ENCODE measurements at regions not wholly inside any gene's neighbourhood (a gene's known extent, or its start where the extent isn't known, plus 50 kb on each side); places are given as distances from the start of the nearest gene placed in this dataset.

DNA sequence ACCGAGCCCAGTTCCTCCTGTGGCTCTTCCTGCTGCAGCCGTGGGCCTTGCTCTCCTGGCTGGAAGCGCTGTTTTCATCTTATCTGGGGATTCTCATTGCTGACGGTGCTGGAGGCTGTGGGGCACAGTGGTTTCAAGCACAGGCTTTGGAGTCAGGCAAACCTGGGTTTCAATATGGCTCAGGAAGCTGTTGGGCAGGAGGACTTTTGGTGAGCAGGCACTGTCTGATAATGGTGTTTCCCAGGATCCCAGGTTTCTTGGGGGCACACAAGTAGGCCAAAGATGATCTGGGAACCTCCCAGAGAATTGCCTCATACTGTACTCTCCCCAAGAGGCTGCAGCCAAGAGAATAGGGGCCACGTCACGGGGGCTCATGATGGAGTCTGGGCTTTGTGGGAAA lies 105.6 kb upstream of the TRABD2B start:
- Histone ChIP-seq H2BK5ac (ENCODE audit: low read depth, low read length, poor library complexity, severe bottlenecking) (no peak overlapping the region), H3K4me3 (ENCODE audit: insufficient read depth, low read depth, low read length) (no peak overlapping the region), H3K14ac (replicated peaks; ENCODE audit: low read depth, low read length) (no peak overlapping the region), H4K91ac (ENCODE audit: insufficient read depth, low read depth, low read length) (no peak overlapping the region), H3K4me2 (ENCODE audit: low read depth, low read length) (no peak overlapping the region), H2BK15ac (ENCODE audit: low read depth, low read length) (no peak overlapping the region), H4K8ac (ENCODE audit: low read depth in 2 of 2, low read length in 2 of 2) (no peak overlapping the region), H3K4ac (ENCODE audit: low read depth, low read length) (no peak overlapping the region), H4K5ac (ENCODE audit: low read depth, low read length) (no peak overlapping the region), H3K9me1 (ENCODE audit: insufficient read depth, low read length) (no peaks in the 10 kb centered on the region), H3K4me1 (ENCODE audit: control insufficient read depth, insufficient read depth, low read length) (no peaks in the 10 kb centered on the region), H2BK20ac (ENCODE audit: low read depth, low read length) (no peak overlapping the region), H3K9me3 (ENCODE audit: control insufficient read depth, insufficient read depth, low read length) (no peaks in the 10 kb centered on the region), H3K56ac (ENCODE audit: extremely low read depth, insufficient read depth, low read length) (no peak overlapping the region), H2BK120ac (ENCODE audit: low read depth, low read length) (no peak overlapping the region), H3K9ac (ENCODE audit: low read depth, low read length) (no peak overlapping the region), H4K20me1 (ENCODE audit: insufficient read depth, low read length) (no peaks in the 10 kb centered on the region), H3K23ac (ENCODE audit: low read depth, low read length) (no peak overlapping the region), H3K18ac (ENCODE audit: low read depth, low read length) (no peak overlapping the region), H3K36me3 (ENCODE audit: control insufficient read depth, insufficient read depth, low read length) (no peaks in the 10 kb centered on the region), H2AK9ac (replicated peaks; ENCODE audit: low read depth, low read length, poor library complexity) (no peak overlapping the region), H2AK5ac (ENCODE audit: low read depth, low read length) (no peak overlapping the region), H2AFZ (replicated peaks; ENCODE audit: low read length, poor library complexity) (no peak overlapping the region), H3K79me1 (ENCODE audit: low read depth in 1 of 2, low read length in 2 of 2) (no peaks in the 10 kb centered on the region), H3K27ac (ENCODE audit: insufficient read depth, low read length) (no peak overlapping the region), H3K27me3 (ENCODE audit: control insufficient read depth, insufficient read depth, low read length) (no peaks in the 10 kb centered on the region)
- in situ Hi-C loops (cut with MboI; ENCODE audit: low sequenced_read_pairs) = loop anchor here (10.0 to 25.0 kb wide), 3 partner anchors 102 to 585 kb away; no protein-coding TSS in a partner anchor
- ATAC-seq (ENCODE audit: low read depth) (no peak), DNase-seq (no peak)
- dilution Hi-C loops (cut with HindIII; ENCODE audit: low sequenced_read_pairs, unreplicated experiment) = no loop called here
- ChIA-PET POLR2A (ENCODE audit: unreplicated experiment) (no interaction called here), CTCF (no interaction called here)
- BruUV-seq (replicated peaks) = no TSS peak
- TF ChIP-seq, protein P1, sequence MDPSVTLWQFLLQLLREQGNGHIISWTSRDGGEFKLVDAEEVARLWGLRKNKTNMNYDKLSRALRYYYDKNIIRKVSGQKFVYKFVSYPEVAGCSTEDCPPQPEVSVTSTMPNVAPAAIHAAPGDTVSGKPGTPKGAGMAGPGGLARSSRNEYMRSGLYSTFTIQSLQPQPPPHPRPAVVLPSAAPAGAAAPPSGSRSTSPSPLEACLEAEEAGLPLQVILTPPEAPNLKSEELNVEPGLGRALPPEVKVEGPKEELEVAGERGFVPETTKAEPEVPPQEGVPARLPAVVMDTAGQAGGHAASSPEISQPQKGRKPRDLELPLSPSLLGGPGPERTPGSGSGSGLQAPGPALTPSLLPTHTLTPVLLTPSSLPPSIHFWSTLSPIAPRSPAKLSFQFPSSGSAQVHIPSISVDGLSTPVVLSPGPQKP (IDR thresholded peaks at IDR 0.05; ENCODE audit: borderline replicate concordance, low read depth, low read length) = no peak
- no peak for TF ChIP-seq FOS (IDR thresholded peaks at IDR 0.05; ENCODE audit: low read depth, low read length)
- TF ChIP-seq BHLHE40 (IDR thresholded peaks at IDR 0.05; ENCODE audit: low read depth, low read length) = no peak
- no peak for TF ChIP-seq RAD21 (IDR thresholded peaks at IDR 0.05; ENCODE audit: low read length)
- TF ChIP-seq RCOR1 (IDR thresholded peaks at IDR 0.05; ENCODE audit: insufficient replicate concordance, low read length) = no peak
- TF ChIP-seq MAZ (IDR thresholded peaks at IDR 0.05; ENCODE audit: borderline replicate concordance, low read depth, low read length) = no peak
- no peak for TF ChIP-seq CHD1 (IDR thresholded peaks at IDR 0.05; ENCODE audit: low read depth, low read length)
- TF ChIP-seq MAFK (IDR thresholded peaks at IDR 0.05; ENCODE audit: low read depth, low read length) = no peak
- TF ChIP-seq CEBPB (IDR thresholded peaks at IDR 0.05; ENCODE audit: low read depth, low read length) = no peak
- no peak for TF ChIP-seq MXI1 (IDR thresholded peaks at IDR 0.05; ENCODE audit: borderline replicate concordance, low read depth, low read length)
- TF ChIP-seq SMC3 (IDR thresholded peaks at IDR 0.05; ENCODE audit: low read depth, low read length) = no peak
- no CpG with 5 or more reads among the region's 6 CpGs for WGBS, 2 experiments (ENCODE audit: extremely low coverage in 2 of 2, insufficient read length in 1 of 2)
- intact Hi-C loops (cut with micrococcal nuclease) = no loop called here

Data from IMR-90 (cell line).